Thyroid gland (tissue), 4 donors: ENCODE measurements at regions not wholly inside any gene's neighbourhood (a gene's known extent, or its start where the extent isn't known, plus 50 kb on each side); places are given as distances from the start of the nearest gene placed in this dataset.

Experiments
- CTCF ChIP-seq, 6 experiments: fragments of 200-600 bp in 3 of 6; fragments of 450-650 bp in 3 of 6; sonication (generic) in 3 of 6; IDR thresholded peaks; one replicate each; pipeline ENCODE4 v1.5.1; 2016 to 2019; ENCODE audit warnings: antibody characterized with exemption in 6 of 6, mild to moderate bottlenecking in 2 of 6, inconsistent platforms in 1 of 6, moderate library complexity in 1 of 6
- POLR2A ChIP-seq, 2 donors: fragments of 450-650 bp; IDR thresholded peaks; one replicate each; pipeline ENCODE4 v1.6.1; 2017; ENCODE audit warnings: antibody characterized with exemption in 2 of 2, mild to moderate bottlenecking in 2 of 2, moderate library complexity in 1 of 2

- TF ChIP-seq CTCF (IDR thresholded peaks at IDR 0.05) (no peak), POLR2A (IDR thresholded peaks at IDR 0.05) (no peak)
These were observed 189.5 kb downstream of the CENPC start for GRCh38 chr4:67355806-67356205.
